ENCODE measurements at regions not wholly inside any gene's neighbourhood (a gene's known extent, or its start where the extent isn't known, plus 50 kb on each side); places are given as distances from the start of the nearest gene placed in this dataset.

DNA sequence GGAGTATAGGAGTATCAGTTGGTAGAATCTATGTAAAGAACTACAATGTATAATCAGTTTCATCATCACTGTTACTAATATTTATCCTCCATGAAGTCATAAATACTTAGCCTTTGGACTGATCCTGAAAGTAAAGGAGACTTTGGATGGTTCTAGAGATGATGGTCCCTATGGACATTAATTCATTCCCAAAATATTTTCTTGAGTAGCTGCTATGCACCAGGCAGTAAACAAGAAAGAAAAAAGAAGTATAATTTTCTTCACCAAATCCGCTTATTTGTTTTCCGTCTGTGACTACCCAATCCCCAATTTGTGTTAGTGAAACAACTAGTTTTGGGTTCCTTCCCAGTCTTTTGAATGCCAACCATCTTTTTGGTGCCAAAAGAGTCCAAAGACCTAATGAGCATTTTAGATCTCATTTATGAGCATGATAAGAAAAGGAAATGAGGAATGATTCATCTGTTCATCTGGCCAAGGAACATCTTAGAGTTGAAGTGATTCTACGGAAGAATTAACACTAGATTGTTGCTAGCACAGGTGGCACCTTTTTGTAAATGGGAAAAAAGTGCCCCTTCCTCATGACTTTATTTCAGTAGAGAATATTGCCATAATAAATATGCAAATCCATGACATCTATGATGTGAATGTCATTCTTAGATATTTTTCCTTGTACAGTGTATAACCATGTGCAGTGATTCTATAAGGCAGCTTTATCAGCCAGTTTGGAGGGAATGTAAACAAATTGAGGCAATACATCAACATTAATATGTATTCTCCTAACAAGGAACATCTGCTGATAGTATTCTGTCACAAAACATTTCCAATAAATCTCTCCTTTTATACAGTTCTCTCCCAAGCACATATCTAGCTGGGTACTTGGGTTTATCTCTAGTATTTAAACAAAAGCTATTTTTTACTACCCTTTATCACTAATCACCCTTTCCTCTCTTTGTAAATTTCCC is 85.1 kb upstream of the CCDC91 start:
- FAIRE-seq (no peak), DNase-seq (ENCODE audit: low spot score) (no peak)

- DNase-seq (ENCODE audit: low spot score) (no peak), FAIRE-seq (no peak)
Observed at GRCh38 chr12:28107679-28108078, 82.6 kb upstream of the CCDC91 start.

GRCh38 chr12:28108599-28108998 is 81.7 kb upstream of the CCDC91 start:
- FAIRE-seq = no peak
- no peak for DNase-seq (ENCODE audit: low spot score)

GRCh38 chr12:28110329-28110728 is 79.9 kb upstream of the CCDC91 start:
- FAIRE-seq (no peak), DNase-seq (ENCODE audit: low spot score) (no peak)

DNA sequence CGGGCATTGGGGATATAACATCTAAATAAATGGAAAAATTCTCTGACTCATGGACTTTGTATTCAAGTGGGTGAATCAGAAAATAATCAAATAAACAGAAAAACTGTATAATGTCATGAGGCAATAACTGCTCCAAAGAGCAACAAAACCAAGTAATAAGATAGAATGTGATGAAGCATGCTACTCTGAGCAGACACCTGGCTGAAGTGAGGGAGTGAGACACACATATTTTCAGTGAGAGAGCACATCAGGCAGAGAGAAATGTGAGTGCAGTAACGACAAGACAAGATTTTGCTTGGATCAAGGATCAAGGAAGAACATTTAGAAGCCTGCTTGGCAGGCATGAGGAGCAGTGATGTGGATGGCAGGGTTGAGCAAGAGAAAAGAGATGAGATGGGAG is 75.8 kb upstream of the CCDC91 start:
- FAIRE-seq = peak; percentile 74
- DNase-seq (ENCODE audit: low spot score) = no peak

DNA sequence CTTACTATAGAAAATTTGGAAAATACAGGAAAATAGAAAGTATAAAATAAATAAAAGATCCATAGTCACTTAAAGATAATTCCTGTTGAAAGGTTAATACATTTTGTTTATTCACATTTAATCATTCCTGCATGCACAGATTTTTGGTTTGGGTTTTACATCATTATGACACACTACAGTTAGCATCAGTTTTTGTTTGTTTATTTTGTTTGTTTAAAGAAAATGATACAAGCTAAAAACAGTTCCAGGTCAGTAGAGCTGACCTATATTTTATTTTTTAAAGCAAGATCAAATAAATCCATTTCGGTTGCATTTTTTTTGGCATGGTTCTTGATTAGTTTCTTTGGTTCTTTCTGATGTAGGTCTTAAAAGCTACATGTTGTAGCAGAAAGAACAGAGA is 68.8 kb upstream of the CCDC91 start:
- DNase-seq (ENCODE audit: low spot score) (no peak), FAIRE-seq (no peak)

DNA sequence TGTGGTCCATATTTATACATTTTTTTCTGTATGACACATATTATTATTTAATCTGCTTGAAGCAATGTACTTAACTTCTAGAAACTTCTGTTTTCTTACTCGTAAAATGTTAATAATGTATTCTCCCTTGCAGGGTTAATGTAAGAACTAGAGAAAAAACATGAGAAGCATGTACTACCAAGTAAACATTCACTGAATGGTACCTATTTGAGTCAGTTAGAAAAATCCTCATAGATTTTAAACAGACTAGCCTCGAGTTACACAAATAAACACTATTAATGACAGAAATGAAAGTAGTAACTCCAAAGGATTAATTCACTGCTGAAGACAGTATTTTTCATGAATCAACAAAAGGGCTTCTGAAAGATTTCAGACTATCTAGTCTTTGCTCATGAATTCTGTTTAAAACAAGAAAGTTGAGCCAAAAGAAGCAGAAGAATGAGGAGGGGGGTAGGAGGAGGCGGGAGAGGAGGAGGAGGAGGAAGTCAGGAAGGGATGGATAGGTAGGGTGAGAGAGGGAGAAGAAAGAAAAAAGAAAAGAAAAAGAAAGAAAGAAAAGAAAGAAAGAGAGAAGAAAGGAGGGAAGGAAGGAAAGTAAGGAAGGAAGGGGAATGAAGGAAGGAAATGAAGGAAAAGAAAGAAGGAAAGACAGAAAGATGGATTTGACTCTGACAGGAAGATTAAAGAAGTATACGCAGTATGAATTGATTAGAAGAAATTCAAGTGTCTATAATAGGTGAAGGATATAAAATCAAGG is 68.2 kb upstream of the CCDC91 start:
- no peak for FAIRE-seq
- no peak for DNase-seq (ENCODE audit: low spot score)

DNA sequence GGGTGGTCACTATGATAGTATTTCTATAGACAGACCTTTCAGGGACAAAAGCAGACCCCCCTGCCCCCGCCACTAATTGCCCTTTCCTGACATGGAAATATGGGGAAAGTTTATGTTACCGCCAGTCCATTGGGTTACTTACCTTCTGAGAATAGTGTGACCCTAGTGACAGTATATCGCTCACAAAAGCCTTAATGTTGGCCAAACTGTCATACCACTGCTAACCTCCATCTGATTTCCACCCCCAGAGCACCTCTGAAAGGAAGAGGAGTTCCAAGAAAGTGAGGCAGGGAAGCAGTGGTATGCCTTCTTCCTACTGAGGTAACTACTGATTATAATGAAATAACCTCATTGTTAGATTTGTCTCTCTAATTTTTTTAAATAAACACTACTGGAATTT is 67.5 kb upstream of the CCDC91 start:
- FAIRE-seq (no peak), DNase-seq (ENCODE audit: low spot score) (no peak)

- FAIRE-seq (no peak), DNase-seq (ENCODE audit: low spot score) (no peak)
Observed at GRCh38 chr12:28127455-28127854, 62.8 kb upstream of the CCDC91 start.

DNA sequence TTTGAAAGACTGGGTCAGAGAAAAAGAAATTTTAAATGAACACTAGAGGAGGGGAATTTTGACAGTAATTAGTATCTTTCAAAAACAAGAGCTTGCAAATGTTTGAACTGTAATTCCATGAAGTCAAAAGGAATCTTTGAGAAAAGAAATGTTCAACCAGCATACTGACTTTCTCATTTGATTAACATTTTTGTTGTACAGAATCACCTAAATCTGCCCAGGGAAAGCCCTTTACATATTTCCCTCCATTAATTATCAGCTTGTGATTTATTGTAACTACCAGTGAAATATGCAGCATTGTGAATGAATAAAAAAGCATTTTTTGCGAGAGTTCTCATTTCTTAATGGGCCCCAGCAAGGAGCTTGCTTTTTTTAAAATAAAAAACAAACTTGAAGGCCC is 61.2 kb upstream of the CCDC91 start:
- no peak for FAIRE-seq

GRCh38 chr12:28130234-28130624 is 60.0 kb upstream of the CCDC91 start:
- DNase-seq (ENCODE audit: low spot score) (no peak), FAIRE-seq (no peak)

More for the DNA sequence above, 61.2 kb upstream of the CCDC91 start:
- DNase-seq (ENCODE audit: low spot score) = no peak

- DNase-seq (ENCODE audit: low spot score) (peak; percentile 83), FAIRE-seq (peak; percentile 94)
Observed at GRCh38 chr12:28130625-28131598, 59.3 kb upstream of the CCDC91 start.

- no peak for DNase-seq (ENCODE audit: low spot score)
- no peak for FAIRE-seq
Observed at GRCh38 chr12:28132398-28132797, 57.9 kb upstream of the CCDC91 start.

GRCh38 chr12:28135801-28136439 is 54.3 kb upstream of the CCDC91 start:
- DNase-seq (ENCODE audit: low spot score) (no peak), FAIRE-seq (no peak)

DNA sequence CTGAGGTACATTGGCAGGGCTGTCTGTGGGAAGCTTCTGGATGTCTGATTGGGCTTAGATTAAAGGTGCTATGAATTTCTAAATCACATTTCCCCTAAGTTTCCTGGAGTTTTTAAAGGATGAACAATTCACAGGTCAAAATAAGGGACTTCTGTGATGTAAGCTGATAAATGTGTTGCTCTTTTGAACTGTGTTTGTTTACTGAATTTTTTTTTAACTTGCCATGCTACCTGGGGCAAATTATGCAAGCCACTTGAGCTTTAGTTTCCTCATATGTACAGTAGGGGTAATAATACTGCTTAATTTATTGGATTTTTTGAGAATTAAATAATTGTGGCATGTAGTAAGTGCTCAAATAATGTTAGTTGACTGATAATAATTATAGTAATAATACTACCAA is 52.8 kb upstream of the CCDC91 start:
- no peak for DNase-seq (ENCODE audit: low spot score)

GRCh38 chr12:28140404-28140803 is 49.9 kb upstream of the CCDC91 start:
- DNase-seq (ENCODE audit: low spot score) (no peak), FAIRE-seq (no peak)

More for the DNA sequence above, 52.8 kb upstream of the CCDC91 start:
- no peak for FAIRE-seq

All from urothelium cell line (cell line).